Glutamatergic neuron (in vitro differentiated cells): ENCODE measurements at regions not wholly inside any gene's neighbourhood (a gene's known extent, or its start where the extent isn't known, plus 50 kb on each side); places are given as distances from the start of the nearest gene placed in this dataset.

Experiments
- DNase-seq: peaks from one replicate; pipeline ENCODE4 v3.0.0; 2022
- H3K27ac Mint-ChIP-seq: one replicate; pipeline ENCODE4 v1.8.0; 2020; ENCODE audit warnings: mild to moderate bottlenecking, mixed read lengths, inconsistent platforms; ENCODE audit not compliant: unreplicated experiment
- H3K27me3 Mint-ChIP-seq: one replicate; pipeline ENCODE4 v1.8.0; 2020; ENCODE audit warnings: mild to moderate bottlenecking, moderate library complexity, mixed read lengths, inconsistent platforms; ENCODE audit not compliant: unreplicated experiment
- H3K36me3 Mint-ChIP-seq: one replicate; pipeline ENCODE4 v1.8.0; 2020; ENCODE audit warnings: mild to moderate bottlenecking, mixed read lengths, inconsistent platforms; ENCODE audit not compliant: unreplicated experiment
- H3K4me1 Mint-ChIP-seq: one replicate; pipeline ENCODE4 v1.8.0; 2020; ENCODE audit warnings: mild to moderate bottlenecking, low read depth, mixed read lengths, inconsistent platforms; ENCODE audit not compliant: unreplicated experiment
- H3K4me3 Mint-ChIP-seq: one replicate; pipeline ENCODE4 v1.8.0; 2020; ENCODE audit warnings: mild to moderate bottlenecking, mixed read lengths, inconsistent platforms; ENCODE audit not compliant: unreplicated experiment
- H3K9me3 Mint-ChIP-seq: one replicate; pipeline ENCODE4 v1.8.0; 2020; ENCODE audit warnings: mild to moderate bottlenecking, moderate library complexity, mixed read lengths, inconsistent platforms; ENCODE audit not compliant: unreplicated experiment
- CTCF ChIP-seq: fragments of 200-600 bp; sonication (generic); IDR thresholded peaks from one replicate; pipeline ENCODE4 v1.5.0; 2021; ENCODE audit not compliant: partially characterized antibody, unreplicated experiment

GRCh38 chr14:28656704-28657255 is 109.8 kb upstream of the FOXG1 start:
- Mint-ChIP-seq H3K9me3 (no peaks in the 10 kb centered on the region), H3K27ac (no peak overlapping the region), H3K4me3 (no peak overlapping the region), H3K4me1 (no peaks in the 10 kb centered on the region), H3K36me3 (no peaks in the 10 kb centered on the region), H3K27me3 (no peaks in the 10 kb centered on the region)
- TF ChIP-seq CTCF = no peak
- DNase-seq = no peak

DNA sequence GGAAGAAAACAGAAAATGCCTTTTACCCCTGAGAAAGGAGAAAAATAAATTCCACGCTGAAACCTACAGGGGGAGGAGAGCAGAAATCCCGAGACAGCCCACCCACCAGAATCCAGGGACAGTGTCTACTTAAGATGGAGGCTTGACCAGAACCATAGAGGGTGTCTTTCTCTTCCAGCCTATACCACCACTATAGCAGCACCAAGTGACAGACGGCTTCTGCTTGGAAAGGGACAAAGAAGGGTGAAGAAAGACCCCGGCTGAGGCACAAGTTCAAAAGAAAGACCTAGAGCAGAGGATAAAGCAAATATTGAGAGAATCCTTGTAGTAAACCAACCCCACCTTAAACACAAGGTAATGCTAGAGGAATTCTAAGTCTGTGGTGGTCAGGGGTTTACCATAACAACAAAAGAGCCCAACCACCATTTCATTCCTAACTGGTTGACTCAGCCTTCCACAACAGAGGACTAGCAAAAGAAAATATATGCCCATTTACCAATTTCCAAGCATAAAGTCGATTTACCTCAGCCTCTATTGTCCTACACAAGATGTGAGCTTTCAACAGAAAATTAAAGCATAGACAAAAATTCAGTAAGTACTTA is 105.3 kb upstream of the FOXG1 start:
- DNase-seq = no peak

GRCh38 chr14:28666961-28667360 is 99.6 kb upstream of the FOXG1 start:
- Mint-ChIP-seq H3K9me3 (no peaks in the 10 kb centered on the region), H3K36me3 (no peaks in the 10 kb centered on the region), H3K27me3 (no peaks in the 10 kb centered on the region), H3K4me1 (no peaks in the 10 kb centered on the region), H3K27ac (no peak overlapping the region), H3K4me3 (no peak overlapping the region)
- no peak for TF ChIP-seq CTCF
- DNase-seq = no peak

More for the DNA sequence above, 105.3 kb upstream of the FOXG1 start:
- Mint-ChIP-seq H3K27ac (no peak overlapping the region), H3K36me3 (no peaks in the 10 kb centered on the region), H3K4me3 (no peak overlapping the region), H3K27me3 (no peaks in the 10 kb centered on the region), H3K9me3 (no peaks in the 10 kb centered on the region), H3K4me1 (no peaks in the 10 kb centered on the region)
- TF ChIP-seq CTCF = no peak

- Mint-ChIP-seq H3K4me3 (no peak overlapping the region), H3K36me3 (no peaks in the 10 kb centered on the region), H3K9me3 (no peaks in the 10 kb centered on the region), H3K4me1 (no peaks in the 10 kb centered on the region), H3K27ac (no peak overlapping the region), H3K27me3 (no peaks in the 10 kb centered on the region)
- no peak for DNase-seq
- TF ChIP-seq CTCF = no peak
These were observed 95.2 kb upstream of the FOXG1 start for GRCh38 chr14:28671425-28671824.

DNA sequence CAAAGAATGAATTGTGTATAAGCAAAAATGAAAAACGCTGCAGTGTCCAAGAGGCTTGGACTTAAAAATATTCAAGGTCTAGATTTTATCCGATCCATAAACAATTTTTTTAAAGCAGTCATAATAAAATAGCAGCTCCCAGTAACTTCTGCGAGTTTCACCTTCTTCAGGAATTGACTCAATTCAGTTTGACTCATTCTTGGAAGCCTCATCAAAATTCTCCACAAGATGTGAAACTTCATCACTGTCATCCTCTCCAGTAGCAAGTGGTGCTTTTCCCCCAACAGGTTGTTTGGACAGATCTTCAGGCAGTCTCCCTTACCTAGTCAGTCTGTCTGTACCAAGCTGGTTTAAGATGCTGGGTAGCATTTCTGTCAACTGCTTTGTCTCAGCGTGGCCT is 93.5 kb upstream of the FOXG1 start:
- Mint-ChIP-seq H3K4me3 (no peak overlapping the region), H3K9me3 (no peaks in the 10 kb centered on the region), H3K27ac (no peak overlapping the region), H3K36me3 (no peaks in the 10 kb centered on the region), H3K27me3 (no peaks in the 10 kb centered on the region), H3K4me1 (no peaks in the 10 kb centered on the region)
- no peak for TF ChIP-seq CTCF
- no peak for DNase-seq
